OCI-LY7 (cell line): ENCODE measurements at regions not wholly inside any gene's neighbourhood (a gene's known extent, or its start where the extent isn't known, plus 50 kb on each side); places are given as distances from the start of the nearest gene placed in this dataset.

ENCODE experiments used
- BruUV-seq: library from RNA; stranded (reverse); fragments of 400-500 nt; replicated peaks from 2 replicates; lab custom pipeline; 2021; lab: Mats Ljungman, UMichigan
- CTCF ChIA-PET: fragments of 300-600 bp; sonication (Branson Sonifier 250); formaldehyde crosslinking; loops from one replicate; lab custom pipeline; 2022; ENCODE audit warnings: antibody characterized with exemption; ENCODE audit not compliant: unreplicated experiment; lab: Charles Lee
- POLR2A ChIA-PET: fragments of 300-600 bp; sonication (Branson Sonifier 250); formaldehyde crosslinking; loops from one replicate; lab custom pipeline; 2022; ENCODE audit warnings: antibody characterized with exemption; lab: Charles Lee
- DNase-seq: peaks from one replicate; pipeline ENCODE4 v3.0.0-alpha.2; 2015; ENCODE audit warnings: low spot score
- H2AFZ ChIP-seq: fragments of 200-600 bp; sonication (generic), shearing (Covaris generic); 2 replicates; pipeline ENCODE4 v1.6.1; 2014; ENCODE audit warnings: mild to moderate bottlenecking, antibody characterized with exemption, low read length, moderate library complexity
- H3K27ac ChIP-seq: fragments of 200-600 bp; sonication (generic); 2 replicates; pipeline ENCODE4 v1.5.1; 2014; ENCODE audit warnings: mixed run types, low read depth, mild to moderate bottlenecking, moderate library complexity, low read length, inconsistent platforms; ENCODE audit not compliant: poor library complexity, severe bottlenecking
- H3K36me3 ChIP-seq: fragments of 200-600 bp; sonication (generic); 2 replicates; pipeline ENCODE4 v1.6.1; 2014; ENCODE audit warnings: mild to moderate bottlenecking, antibody characterized with exemption, low read length, moderate library complexity, mixed read lengths; ENCODE audit not compliant: insufficient read depth
- H3K4me1 ChIP-seq: fragments of 200-600 bp; sonication (generic); 2 replicates; pipeline ENCODE4 v1.5.1; 2014; ENCODE audit warnings: mild to moderate bottlenecking, low read length; ENCODE audit not compliant: insufficient read depth, poor library complexity, severe bottlenecking
- H3K4me2 ChIP-seq: fragments of 200-600 bp; sonication (generic); 2 replicates; pipeline ENCODE4 v1.6.1; 2014; ENCODE audit warnings: mild to moderate bottlenecking, low read length
- H3K4me3 ChIP-seq: fragments of 200-600 bp; sonication (generic); 2 replicates; pipeline ENCODE4 v1.5.1; 2014; ENCODE audit warnings: mild to moderate bottlenecking, low read depth, low read length; ENCODE audit not compliant: poor library complexity, severe bottlenecking
- H3K79me2 ChIP-seq: fragments of 200-600 bp; sonication (generic); 2 replicates; pipeline ENCODE4 v1.6.1; 2016; ENCODE audit warnings: low read depth, mild to moderate bottlenecking, low read length, moderate library complexity, mixed read lengths; ENCODE audit not compliant: insufficient read depth
- H3K9me2 ChIP-seq: fragments of 200-600 bp; sonication (generic); 2 replicates; pipeline ENCODE4 v1.6.1; 2016; ENCODE audit warnings: mild to moderate bottlenecking, low read length, mixed read lengths; ENCODE audit not compliant: insufficient read depth
- H3K9me3 ChIP-seq: fragments of 200-600 bp; sonication (generic); 2 replicates; pipeline ENCODE4 v1.6.1; 2014; ENCODE audit warnings: mild to moderate bottlenecking, mixed run types, low read length, mixed read lengths
- H4K20me1 ChIP-seq: fragments of 200-600 bp; sonication (generic); 2 replicates; pipeline ENCODE4 v1.6.1; 2014; ENCODE audit warnings: mild to moderate bottlenecking, antibody characterized with exemption, low read length, moderate library complexity, mixed read lengths; ENCODE audit not compliant: insufficient read depth
- CTCF ChIP-seq: fragments of 200-600 bp; sonication (generic); conservative IDR thresholded peaks from 2 replicates; pipeline ENCODE4 v1.5.1; 2014; ENCODE audit warnings: mild to moderate bottlenecking, antibody characterized with exemption, low read length, moderate library complexity, mixed read lengths
- EZH2phosphoT487 ChIP-seq: fragments of 200-600 bp; sonication (generic); IDR thresholded peaks from 2 replicates; pipeline ENCODE4 v1.6.1; 2018; ENCODE audit warnings: low read depth, borderline replicate concordance, mild to moderate bottlenecking, mixed run types, antibody characterized with exemption, low read length, moderate library complexity, mixed read lengths
- intact Hi-C: fragments of 100-400 bp; cut with micrococcal nuclease; formaldehyde crosslinking; loops from one replicate; pipeline ENCODE4 v1.10.0; 2022; ENCODE audit not compliant: unreplicated experiment

- TF ChIP-seq EZH2phosphoT487, result no peak
- no peak for TF ChIP-seq CTCF
- no peaks in the 10 kb centered on the region for H4K20me1 ChIP-seq
- CTCF ChIA-PET, result no interaction called here
- no TSS peak for BruUV-seq
- no peak overlapping the region for H2AFZ ChIP-seq
- no peaks in the 10 kb centered on the region for H3K79me2 ChIP-seq
- intact Hi-C loops, result no loop called here
- H3K36me3 ChIP-seq, result no peaks in the 10 kb centered on the region
- no peaks in the 10 kb centered on the region for H3K9me3 ChIP-seq
- POLR2A ChIA-PET, result interaction anchor here (0.8 kb wide), 1 partner anchor 33 kb away, joined by 3 read pairs; no protein-coding TSS in a partner anchor
- H3K27ac ChIP-seq, result no peak overlapping the region
- no peak overlapping the region for H3K4me3 ChIP-seq
- H3K4me1 ChIP-seq, result no peaks in the 10 kb centered on the region
- H3K9me2 ChIP-seq, result no peaks in the 10 kb centered on the region
- no peak overlapping the region for H3K4me2 ChIP-seq
- DNase-seq, result no peak
These were observed 91.5 kb downstream of the MYCN start for GRCh38 chr2:16031848-16032159.

- ChIA-PET POLR2A (interaction anchor here (0.8 kb wide), 1 partner anchor 34 kb away, joined by 3 read pairs; no protein-coding TSS in a partner anchor), CTCF (no interaction called here)
- Histone ChIP-seq H3K4me3 (no peak overlapping the region), H4K20me1 (no peaks in the 10 kb centered on the region), H3K9me3 (no peaks in the 10 kb centered on the region), H3K9me2 (no peaks in the 10 kb centered on the region), H3K36me3 (no peaks in the 10 kb centered on the region), H3K4me1 (no peaks in the 10 kb centered on the region), H3K4me2 (no peak overlapping the region), H2AFZ (no peak overlapping the region), H3K79me2 (no peaks in the 10 kb centered on the region), H3K27ac (no peak overlapping the region)
- BruUV-seq, result no TSS peak
- no peak for DNase-seq
- intact Hi-C loops, result no loop called here
- TF ChIP-seq CTCF (no peak), EZH2phosphoT487 (no peak)
These were observed 90.9 kb downstream of the MYCN start for GRCh38 chr2:16031058-16031847.
